GM21717 (cell line): ENCODE measurements at regions not wholly inside any gene's neighbourhood (a gene's known extent, or its start where the extent isn't known, plus 50 kb on each side); places are given as distances from the start of the nearest gene placed in this dataset.
A peak's percentile ranks its signal among the peaks of the same experiment; 100 is the strongest.
"Not testable (repeated sequence)": the region's sequence is repeated elsewhere in the genome, so short reads cannot be mapped to it uniquely, and the experiment has no call there.

Source experiments
- ATAC-seq: cut with Tn5 transposase; IDR thresholded peaks from one replicate; pipeline ENCODE4 v1.9.1; 2021; ENCODE audit warnings: mild to moderate bottlenecking, moderate library complexity; ENCODE audit not compliant: unreplicated experiment

- ATAC-seq = no peak
These were observed 205.3 kb downstream of the SOX2 start for GRCh38 chr3:181917027-181917426.

- ATAC-seq = no peak
These were observed 207.7 kb downstream of the SOX2 start for GRCh38 chr3:181919375-181919774.

GRCh38 chr3:181920409-181920808 lies 208.7 kb downstream of the SOX2 start:
- ATAC-seq = no peak

GRCh38 chr3:181921220-181921619 lies 209.5 kb downstream of the SOX2 start:
- peak; percentile 97 for ATAC-seq

- ATAC-seq = not testable (repeated sequence)
These were observed 214.1 kb downstream of the SOX2 start for GRCh38 chr3:181925841-181926240.

- no peak for ATAC-seq
These were observed 217.8 kb downstream of the SOX2 start for GRCh38 chr3:181929501-181929900.

- ATAC-seq = peak; percentile 36
These were observed 218.4 kb downstream of the SOX2 start for GRCh38 chr3:181930105-181930504.

- ATAC-seq = peak; percentile 82
These were observed 220.3 kb downstream of the SOX2 start for GRCh38 chr3:181932039-181932438.

- ATAC-seq = peak; percentile 43
These were observed 221.4 kb downstream of the SOX2 start for GRCh38 chr3:181933052-181933618.

GRCh38 chr3:181935915-181936314 lies 224.2 kb downstream of the SOX2 start:
- ATAC-seq = no peak

- ATAC-seq = no peak
These were observed 225.0 kb downstream of the SOX2 start for GRCh38 chr3:181936774-181937173.

- not testable (repeated sequence) for ATAC-seq
These were observed 226.9 kb downstream of the SOX2 start for GRCh38 chr3:181938580-181938979.

GRCh38 chr3:181940703-181941102 lies 229.0 kb downstream of the SOX2 start:
- no peak for ATAC-seq

- ATAC-seq = peak; percentile 95
These were observed 229.5 kb downstream of the SOX2 start for GRCh38 chr3:181941250-181941649.

- ATAC-seq = no peak
These were observed 231.6 kb downstream of the SOX2 start for GRCh38 chr3:181943285-181943684.

GRCh38 chr3:181947606-181948005 lies 235.9 kb downstream of the SOX2 start:
- no peak for ATAC-seq

- no peak for ATAC-seq
These were observed 236.6 kb downstream of the SOX2 start for GRCh38 chr3:181948286-181948685.

GRCh38 chr3:181952221-181952620 lies 240.5 kb downstream of the SOX2 start:
- no peak for ATAC-seq

- ATAC-seq = no peak
These were observed 241.2 kb downstream of the SOX2 start for GRCh38 chr3:181952929-181953328.

- ATAC-seq = peak; percentile 87
These were observed 243.8 kb downstream of the SOX2 start for GRCh38 chr3:181955566-181955965.

- peak; percentile 41 for ATAC-seq
These were observed 244.4 kb downstream of the SOX2 start for GRCh38 chr3:181956122-181956521.

GRCh38 chr3:181966393-181966792 lies 254.7 kb downstream of the SOX2 start:
- no peak for ATAC-seq

- ATAC-seq = no peak
These were observed 258.2 kb downstream of the SOX2 start for GRCh38 chr3:181969925-181970324.
